ENCODE measurements at regions not wholly inside any gene's neighbourhood (a gene's known extent, or its start where the extent isn't known, plus 50 kb on each side); places are given as distances from the start of the nearest gene placed in this dataset.

GRCh38 chr1:216896146-216896545 is 172.9 kb upstream of the ESRRG start:
- Histone ChIP-seq H2AFZ (ENCODE audit: low read length) (no peak overlapping the region), H3K9me3 (ENCODE audit: control insufficient read depth, insufficient read depth, low read depth, low read length) (no peaks in the 10 kb centered on the region), H3K27me3 (ENCODE audit: control insufficient read depth, insufficient read depth, low read length) (no peaks in the 10 kb centered on the region), H3K4me1 (ENCODE audit: control insufficient read depth, extremely low read depth, insufficient read depth, low read length) (no peaks in the 10 kb centered on the region), H3K79me2 (ENCODE audit: control insufficient read depth, insufficient read depth, low read length) (no peaks in the 10 kb centered on the region), H3K4me2 (ENCODE audit: extremely low read depth, insufficient read depth, low read length) (no peak overlapping the region), H4K20me1 (ENCODE audit: control insufficient read depth, extremely low read depth, insufficient read depth, low read length) (no peaks in the 10 kb centered on the region), H3K9ac (ENCODE audit: insufficient read depth, low read length) (no peak overlapping the region), H3K27ac (ENCODE audit: insufficient read depth, low read length) (no peak overlapping the region), H3K4me3 (replicated peaks in 1 of 4; ENCODE audit: control extremely low read depth in 1 of 4, insufficient read depth in 1 of 4, low read depth in 3 of 4, low read length in 4 of 4) (no peak overlapping the region), H3K36me3 (ENCODE audit: control insufficient read depth, insufficient read depth, low read length) (no peaks in the 10 kb centered on the region)
- no peak for DNase-seq (ENCODE audit: low read depth in 2 of 2)
- no peak for TF ChIP-seq EZH2 (IDR thresholded peaks at IDR 0.05; ENCODE audit: low read length, missing control alignments)
- no peak for TF ChIP-seq CTCF (conservative IDR thresholded peaks at IDR 0.05 in 1 of 2, IDR thresholded peaks at IDR 0.05 in 1 of 2; ENCODE audit: low read depth in 1 of 2, low read length in 2 of 2)

- Histone ChIP-seq H3K27ac (ENCODE audit: insufficient read depth, low read length) (no peak overlapping the region), H3K9me3 (ENCODE audit: control insufficient read depth, insufficient read depth, low read depth, low read length) (no peaks in the 10 kb centered on the region), H3K4me1 (ENCODE audit: control insufficient read depth, extremely low read depth, insufficient read depth, low read length) (no peaks in the 10 kb centered on the region), H2AFZ (ENCODE audit: low read length) (no peak overlapping the region), H3K4me2 (ENCODE audit: extremely low read depth, insufficient read depth, low read length) (no peak overlapping the region), H3K27me3 (ENCODE audit: control insufficient read depth, insufficient read depth, low read length) (no peaks in the 10 kb centered on the region), H4K20me1 (ENCODE audit: control insufficient read depth, extremely low read depth, insufficient read depth, low read length) (no peaks in the 10 kb centered on the region), H3K36me3 (ENCODE audit: control insufficient read depth, insufficient read depth, low read length) (no peaks in the 10 kb centered on the region), H3K4me3 (replicated peaks in 1 of 4; ENCODE audit: control extremely low read depth in 1 of 4, insufficient read depth in 1 of 4, low read depth in 3 of 4, low read length in 4 of 4) (no peak overlapping the region), H3K9ac (ENCODE audit: insufficient read depth, low read length) (no peak overlapping the region), H3K79me2 (ENCODE audit: control insufficient read depth, insufficient read depth, low read length) (no peaks in the 10 kb centered on the region)
- no peak for DNase-seq (ENCODE audit: low read depth in 2 of 2)
- TF ChIP-seq CTCF (conservative IDR thresholded peaks at IDR 0.05 in 1 of 2, IDR thresholded peaks at IDR 0.05 in 1 of 2; ENCODE audit: low read depth in 1 of 2, low read length in 2 of 2) (no peak), EZH2 (IDR thresholded peaks at IDR 0.05; ENCODE audit: low read length, missing control alignments) (no peak)
Observed at GRCh38 chr1:216894494-216894893, 171.3 kb upstream of the ESRRG start.

- H3K4me2 ChIP-seq (ENCODE audit: extremely low read depth, insufficient read depth, low read length): no peak overlapping the region
- H3K4me1 ChIP-seq (ENCODE audit: control insufficient read depth, extremely low read depth, insufficient read depth, low read length): no peaks in the 10 kb centered on the region
- H3K36me3 ChIP-seq (ENCODE audit: control insufficient read depth, insufficient read depth, low read length): no peaks in the 10 kb centered on the region
- no peak for TF ChIP-seq EZH2 (IDR thresholded peaks at IDR 0.05; ENCODE audit: low read length, missing control alignments)
- TF ChIP-seq CTCF (conservative IDR thresholded peaks at IDR 0.05 in 1 of 2, IDR thresholded peaks at IDR 0.05 in 1 of 2; ENCODE audit: low read depth in 1 of 2, low read length in 2 of 2): no peak
- H3K4me3 ChIP-seq (replicated peaks in 1 of 4; ENCODE audit: control extremely low read depth in 1 of 4, insufficient read depth in 1 of 4, low read depth in 3 of 4, low read length in 4 of 4): no peak overlapping the region
- DNase-seq (ENCODE audit: low read depth in 2 of 2): no peak
- no peak overlapping the region for H2AFZ ChIP-seq (ENCODE audit: low read length)
- no peak overlapping the region for H3K9ac ChIP-seq (ENCODE audit: insufficient read depth, low read length)
- H4K20me1 ChIP-seq (ENCODE audit: control insufficient read depth, extremely low read depth, insufficient read depth, low read length): no peaks in the 10 kb centered on the region
- H3K27me3 ChIP-seq (ENCODE audit: control insufficient read depth, insufficient read depth, low read length): no peaks in the 10 kb centered on the region
- no peaks in the 10 kb centered on the region for H3K9me3 ChIP-seq (ENCODE audit: control insufficient read depth, insufficient read depth, low read depth, low read length)
- no peaks in the 10 kb centered on the region for H3K79me2 ChIP-seq (ENCODE audit: control insufficient read depth, insufficient read depth, low read length)
- H3K27ac ChIP-seq (ENCODE audit: insufficient read depth, low read length): no peak overlapping the region
Observed at GRCh38 chr1:216892581-216893160, 169.4 kb upstream of the ESRRG start.

Data from fibroblast of lung (primary cell).